Fibroblast of mammary gland (primary cell): ENCODE measurements at regions not wholly inside any gene's neighbourhood (a gene's known extent, or its start where the extent isn't known, plus 50 kb on each side); places are given as distances from the start of the nearest gene placed in this dataset.

Source experiments
- DNase-seq: peaks from one replicate; pipeline ENCODE4 v3.0.0-alpha.2; 2010; ENCODE audit warnings: low read depth
- H3K4me3 ChIP-seq: 2 replicates; pipeline ENCODE4 v1.5.1; 2011; ENCODE audit warnings: low read depth, mild to moderate bottlenecking, low read length, moderate library complexity; ENCODE audit not compliant: control insufficient read depth
- CTCF ChIP-seq: conservative IDR thresholded peaks from 2 replicates; pipeline ENCODE4 v1.5.1; 2011; ENCODE audit warnings: low read depth, low read length, inconsistent platforms; ENCODE audit not compliant: control insufficient read depth, insufficient read depth

GRCh38 chr7:115232041-115232440 lies 310.1 kb downstream of the MDFIC start:
- peak; percentile 12 for DNase-seq
- no peak overlapping the region for H3K4me3 ChIP-seq
- no peak for TF ChIP-seq CTCF

- TF ChIP-seq CTCF = no peak
- peak; percentile 97 for DNase-seq
- no peak overlapping the region for H3K4me3 ChIP-seq
These were observed 309.1 kb downstream of the MDFIC start for GRCh38 chr7:115230882-115231571.

- H3K4me3 ChIP-seq = no peak overlapping the region
- no peak for TF ChIP-seq CTCF
- DNase-seq = no peak
These were observed 307.7 kb downstream of the MDFIC start for GRCh38 chr7:115229401-115230105.

GRCh38 chr7:115227473-115228235 lies 305.8 kb downstream of the MDFIC start:
- no peak for DNase-seq
- TF ChIP-seq CTCF = no peak
- no peak overlapping the region for H3K4me3 ChIP-seq

- no peak overlapping the region for H3K4me3 ChIP-seq
- no peak for TF ChIP-seq CTCF
- DNase-seq = no peak
These were observed 304.5 kb downstream of the MDFIC start for GRCh38 chr7:115226410-115226809.

- TF ChIP-seq CTCF = no peak
- DNase-seq = no peak
- H3K4me3 ChIP-seq = no peak overlapping the region
These were observed 303.0 kb downstream of the MDFIC start for GRCh38 chr7:115224922-115225321.
